ENCODE measurements at regions not wholly inside any gene's neighbourhood (a gene's known extent, or its start where the extent isn't known, plus 50 kb on each side); places are given as distances from the start of the nearest gene placed in this dataset.

DNA sequence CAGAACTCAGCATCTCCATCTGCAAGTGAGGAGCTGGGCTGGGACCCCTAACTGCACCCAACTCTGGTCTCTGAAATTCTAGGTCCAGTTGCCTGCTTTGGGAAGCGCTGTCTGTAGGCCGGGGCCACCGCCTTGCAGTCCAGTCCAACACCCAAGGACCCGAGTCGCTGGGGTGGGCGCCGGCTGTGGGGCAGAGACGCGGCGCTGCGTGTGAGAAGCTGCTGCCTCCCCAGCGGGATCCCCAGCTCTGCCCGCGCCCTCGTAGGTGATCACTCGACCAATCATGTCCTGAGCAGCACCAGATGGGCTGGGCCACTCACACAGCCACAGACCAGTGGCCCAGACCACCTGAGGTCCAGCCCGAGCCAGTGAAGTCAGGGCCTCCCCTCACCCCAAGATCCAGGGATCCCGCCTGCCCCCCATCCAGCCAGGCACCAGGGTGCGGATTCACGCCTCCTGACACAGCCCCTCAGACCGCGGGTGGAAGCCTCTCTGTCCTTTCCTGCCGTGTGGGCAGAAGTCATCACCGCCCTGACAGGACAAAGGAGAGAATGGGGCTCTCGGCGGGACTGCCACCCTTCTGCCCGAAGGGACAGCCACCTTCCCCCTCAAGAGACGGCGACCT, 67.4 kb upstream of the ADGRA1 start:
- TF ChIP-seq POLR2A (IDR thresholded peaks at IDR 0.05; ENCODE audit: low read depth) = no peak
- no peak for TF ChIP-seq EP300 (IDR thresholded peaks at IDR 0.05)
- TF ChIP-seq CTCF (IDR thresholded peaks at IDR 0.05) = no peak
- no peak for TF ChIP-seq POLR2AphosphoS5 (IDR thresholded peaks at IDR 0.05)

Data from esophagus muscularis mucosa (tissue), 4 donors.